Esophagus squamous epithelium (tissue), 4 donors: ENCODE measurements at regions not wholly inside any gene's neighbourhood (a gene's known extent, or its start where the extent isn't known, plus 50 kb on each side); places are given as distances from the start of the nearest gene placed in this dataset.

Experiments
- POLR2A ChIP-seq, 4 donors: fragments of 450-650 bp; IDR thresholded peaks; one replicate each; pipeline ENCODE4 v1.6.1; 2017; ENCODE audit warnings: antibody characterized with exemption in 4 of 4, mild to moderate bottlenecking in 4 of 4, moderate library complexity in 3 of 4
- TF ChIP-seq, protein P1 (sequence below), 6 experiments: fragments of 450-650 bp in 4 of 6; fragments of 200-600 bp in 2 of 6; sonication (generic) in 2 of 6; IDR thresholded peaks; one replicate each; pipeline ENCODE4 v1.5.1; 2016 to 2019; ENCODE audit warnings: antibody characterized with exemption in 6 of 6, mild to moderate bottlenecking in 4 of 6, moderate library complexity in 4 of 6

- TF ChIP-seq, protein P1, sequence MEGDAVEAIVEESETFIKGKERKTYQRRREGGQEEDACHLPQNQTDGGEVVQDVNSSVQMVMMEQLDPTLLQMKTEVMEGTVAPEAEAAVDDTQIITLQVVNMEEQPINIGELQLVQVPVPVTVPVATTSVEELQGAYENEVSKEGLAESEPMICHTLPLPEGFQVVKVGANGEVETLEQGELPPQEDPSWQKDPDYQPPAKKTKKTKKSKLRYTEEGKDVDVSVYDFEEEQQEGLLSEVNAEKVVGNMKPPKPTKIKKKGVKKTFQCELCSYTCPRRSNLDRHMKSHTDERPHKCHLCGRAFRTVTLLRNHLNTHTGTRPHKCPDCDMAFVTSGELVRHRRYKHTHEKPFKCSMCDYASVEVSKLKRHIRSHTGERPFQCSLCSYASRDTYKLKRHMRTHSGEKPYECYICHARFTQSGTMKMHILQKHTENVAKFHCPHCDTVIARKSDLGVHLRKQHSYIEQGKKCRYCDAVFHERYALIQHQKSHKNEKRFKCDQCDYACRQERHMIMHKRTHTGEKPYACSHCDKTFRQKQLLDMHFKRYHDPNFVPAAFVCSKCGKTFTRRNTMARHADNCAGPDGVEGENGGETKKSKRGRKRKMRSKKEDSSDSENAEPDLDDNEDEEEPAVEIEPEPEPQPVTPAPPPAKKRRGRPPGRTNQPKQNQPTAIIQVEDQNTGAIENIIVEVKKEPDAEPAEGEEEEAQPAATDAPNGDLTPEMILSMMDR (IDR thresholded peaks at IDR 0.05), result no peak
- no peak for TF ChIP-seq POLR2A (IDR thresholded peaks at IDR 0.05)
Measured at GRCh38 chr9:95816716-95817115, 58.8 kb upstream of the ERCC6L2 start.
